K562 (cell line): ENCODE measurements at regions not wholly inside any gene's neighbourhood (a gene's known extent, or its start where the extent isn't known, plus 50 kb on each side); places are given as distances from the start of the nearest gene placed in this dataset.

Experiments used
- ATAC-seq: fragments of 200-7000 bp; cut with Tn5 transposase; 3 replicates; pipeline ENCODE4 v1.9.1; 2020; ENCODE audit warnings: moderate library complexity
- BruUV-seq: library from RNA; stranded (reverse); fragments of 400-500 nt; replicated peaks from 2 replicates; lab custom pipeline; 2021; lab: Mats Ljungman, UMichigan
- CTCF ChIA-PET: fragments of 300-600 bp; formaldehyde crosslinking; extraction: SDS; loops from one replicate; lab custom pipeline; 2021; ENCODE audit warnings: low intra/inter-chr PET ratio; lab: Yijun Ruan, JAX
- POLR2A ChIA-PET: fragments of 300-600, 350-650 bp; sonication (Branson Sonifier 250); formaldehyde crosslinking; extraction: SDS; loops from one replicate; lab custom pipeline; 2021; ENCODE audit warnings: antibody characterized with exemption, inconsistent platforms; lab: Yijun Ruan, JAX
- DNase-seq, 4 experiments: peaks; one replicate each; pipeline versions ENCODE4 v3.0.0 to v3.0.0-alpha.2; 2011 to 2018; ENCODE audit warnings: low spot score in 3 of 4, mixed read lengths in 3 of 4; ENCODE audit errors: extremely low read depth in 1 of 4
- FAIRE-seq: peaks from 2 replicates; lab custom pipeline; 2011; peaks lifted over from hg19 to GRCh38; lab: Jason Lieb, UNC
- H2AFZ ChIP-seq: 2 replicates; pipeline ENCODE4 v1.6.0; 2011; ENCODE audit warnings: low read depth, low read length, control low read depth, inconsistent platforms
- H3K27ac ChIP-seq: fragments of 200-600 bp; 3 replicates; pipeline ENCODE4 v1.8.0; 2011; ENCODE audit warnings: low read depth, mild to moderate bottlenecking, control low read depth, inconsistent platforms, low read length, moderate library complexity, mixed read lengths; ENCODE audit errors: extremely low read depth
- H3K27me3 ChIP-seq, 2 experiments: fragments of 300-600 bp in 1 of 2; 2 replicates in 1 of 2; 3 replicates in 1 of 2; pipeline versions ENCODE4 v1.6.0 to v1.8.0; 2011; ENCODE audit warnings: inconsistent platforms in 2 of 2, low read length in 2 of 2, mild to moderate bottlenecking in 1 of 2, mixed read lengths in 1 of 2, moderate library complexity in 1 of 2; ENCODE audit not compliant: control insufficient read depth in 2 of 2, insufficient read depth in 2 of 2
- H3K36me3 ChIP-seq: fragments of 300-600 bp; 3 replicates; pipeline ENCODE4 v1.8.0; 2011; ENCODE audit warnings: mild to moderate bottlenecking, low read length, inconsistent platforms; ENCODE audit not compliant: control insufficient read depth, insufficient read depth
- H3K4me1 ChIP-seq, 2 experiments: fragments of 200-600 bp in 1 of 2; replicated peaks in 1 of 2; 2 replicates in 1 of 2; 3 replicates in 1 of 2; pipeline versions ENCODE4 v1.5.1 to v1.8.0; 2011; ENCODE audit warnings: inconsistent platforms in 2 of 2, low read length in 2 of 2, mild to moderate bottlenecking in 1 of 2, mixed read lengths in 1 of 2, moderate library complexity in 1 of 2; ENCODE audit not compliant: control insufficient read depth in 2 of 2, insufficient read depth in 2 of 2
- H3K4me2 ChIP-seq: 2 replicates; pipeline ENCODE4 v1.6.1; 2011; ENCODE audit warnings: low read length, control low read depth, inconsistent platforms, mixed read lengths; ENCODE audit not compliant: insufficient read depth
- H3K4me3 ChIP-seq: fragments of 200-600 bp; sonication (generic), shearing (Covaris generic); 2 replicates; pipeline ENCODE4 v1.5.1; 2016; ENCODE audit warnings: control low read depth, inconsistent platforms
- H3K79me2 ChIP-seq: fragments of 200-600 bp; 3 replicates; pipeline ENCODE4 v1.8.0; 2011; ENCODE audit warnings: low read length, inconsistent platforms; ENCODE audit not compliant: control insufficient read depth, insufficient read depth
- H3K9ac ChIP-seq, 2 experiments: 2 replicates each; pipeline versions ENCODE4 v1.6.0 to v1.6.1; 2011; ENCODE audit warnings: low read depth in 2 of 2, low read length in 2 of 2, control low read depth in 1 of 2, inconsistent platforms in 1 of 2, mild to moderate bottlenecking in 1 of 2, mixed read lengths in 1 of 2; ENCODE audit not compliant: insufficient read depth in 1 of 2
- H3K9me1 ChIP-seq: one replicate; pipeline ENCODE4 v1.6.0; 2011; ENCODE audit warnings: inconsistent platforms, mild to moderate bottlenecking, low read length, moderate library complexity; ENCODE audit not compliant: control insufficient read depth, insufficient read depth
- H3K9me3 ChIP-seq: replicated peaks from 2 replicates; pipeline ENCODE4 v1.5.1; 2011; ENCODE audit warnings: low read depth, low read length, inconsistent platforms; ENCODE audit not compliant: control insufficient read depth, insufficient read depth
- H4K20me1 ChIP-seq: replicated peaks from 2 replicates; pipeline ENCODE4 v1.6.1; 2011; ENCODE audit warnings: low read length, inconsistent platforms, mixed read lengths; ENCODE audit not compliant: control insufficient read depth, insufficient read depth
- CBX3 ChIP-seq, 2 experiments: IDR thresholded peaks; 1 replicate in 1 of 2; 2 replicates in 1 of 2; pipeline ENCODE4 v1.6.1; 2012; ENCODE audit warnings: inconsistent platforms in 2 of 2, low read length in 2 of 2, borderline replicate concordance in 1 of 2, control low read depth in 1 of 2
- ELF2 ChIP-seq: fragments of 250-450 bp; sonication (Bioruptor Pico); IDR thresholded peaks from 2 replicates; pipeline ENCODE4 v1.5.0; 2021; ENCODE audit warnings: mild to moderate bottlenecking
- FOXJ2 ChIP-seq: fragments of 200-800 bp; sonication (Bioruptor generic); IDR thresholded peaks from 2 replicates; pipeline ENCODE4 v1.6.1; 2016; ENCODE audit warnings: missing genetic modification characterization, missing compliant biosample characterization
- FOXM1 ChIP-seq, 2 experiments: fragments of 450-650 bp in 1 of 2; sonication (generic) in 1 of 2; formaldehyde crosslinking in 1 of 2; IDR thresholded peaks; 2 replicates each; pipeline versions ENCODE4 v1.6.1 to v1.9.0; 2017 to 2022; ENCODE audit warnings: low read depth in 2 of 2, mild to moderate bottlenecking in 2 of 2, missing genetic modification reagents in 1 of 2, moderate library complexity in 1 of 2
- HDAC1 ChIP-seq, 2 experiments: fragments of 450-650 bp; IDR thresholded peaks; 2 replicates each; pipeline ENCODE4 v1.6.1; 2016 to 2017; ENCODE audit warnings: inconsistent platforms in 1 of 2, mild to moderate bottlenecking in 1 of 2, moderate library complexity in 1 of 2
- KAT8 ChIP-seq: fragments of 450-650 bp; IDR thresholded peaks from 2 replicates; pipeline ENCODE4 v1.6.1; 2016; ENCODE audit warnings: low read depth, mild to moderate bottlenecking
- KDM5B ChIP-seq: fragments of 200-600 bp; sonication (generic); IDR thresholded peaks from 2 replicates; pipeline ENCODE4 v1.6.1; 2012; ENCODE audit warnings: low read depth, mild to moderate bottlenecking, moderate library complexity, low read length, control low read depth, inconsistent platforms; ENCODE audit not compliant: insufficient replicate concordance
- SPI1 ChIP-seq: IDR thresholded peaks from 2 replicates; pipeline ENCODE4 v1.6.1; 2011; ENCODE audit warnings: low read depth, low read length, control low read depth, borderline replicate concordance
- TBP ChIP-seq: optimal IDR thresholded peaks from 2 replicates; pipeline ENCODE3; 2011; ENCODE audit warnings: low read depth, low read length, improper control_type of control experiment
- ZBED1 ChIP-seq: IDR thresholded peaks from 2 replicates; pipeline ENCODE4 v1.6.1; 2014
- ZNF76 ChIP-seq: fragments of 250-450 bp; sonication (Bioruptor Pico); IDR thresholded peaks from 2 replicates; pipeline ENCODE4 v1.4.0; 2020; ENCODE audit warnings: mild to moderate bottlenecking, moderate library complexity, borderline replicate concordance
- WGBS: fragments of 100-300 bp; shearing (Covaris generic); methylation state at CpG from one replicate; pipeline ENCODE4 v1.1.6; 2016; ENCODE audit warnings: low coverage, mixed read lengths; ENCODE audit not compliant: insufficient coverage; ENCODE audit errors: missing lambda C conversion rate; 5-methylcytosine and 5-hydroxymethylcytosine counted together
- in situ Hi-C: fragments of 300-500 bp; cut with MboI; formaldehyde crosslinking; loops from 4 replicates; pipeline ENCODE4 v1.15.0; 2018; ENCODE audit warnings: inconsistent platforms, mixed read lengths
- intact Hi-C: fragments of 100-400 bp; cut with micrococcal nuclease; formaldehyde crosslinking; loops from 2 replicates; pipeline ENCODE4 v1.14.2; 2022
- TF ChIP-seq, protein P1 (sequence below): sonication (generic); formaldehyde crosslinking; IDR thresholded peaks from 2 replicates; pipeline ENCODE4 v1.8.0; 2022; ENCODE audit warnings: missing genetic modification reagents, mild to moderate bottlenecking, borderline replicate concordance
- TF ChIP-seq, protein P2 (sequence below): fragments of 250-450 bp; sonication (Bioruptor Pico); IDR thresholded peaks from 2 replicates; pipeline ENCODE4 v1.9.0; 2021; ENCODE audit warnings: mild to moderate bottlenecking, inconsistent platforms

DNA sequence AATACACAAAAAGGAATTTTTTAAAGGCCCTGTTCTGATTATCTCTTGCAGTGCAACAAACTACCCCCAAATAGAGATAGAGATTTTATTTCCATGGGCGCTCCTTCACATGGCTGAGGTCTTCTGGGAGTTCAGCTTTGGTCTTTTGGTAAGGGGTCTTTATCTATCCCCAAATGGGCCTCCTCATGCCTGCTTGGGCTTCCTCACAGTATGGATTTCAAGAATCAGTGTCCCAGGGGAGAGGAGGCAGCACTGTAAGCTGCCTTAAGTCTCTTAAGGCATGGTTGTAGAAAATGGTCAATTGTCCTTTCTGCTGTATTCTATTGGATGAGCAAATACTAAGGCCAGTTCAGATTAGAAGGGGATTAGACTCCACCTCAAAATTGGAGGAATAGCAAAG, 966.2 kb downstream of the TYW1 start:
- Histone ChIP-seq H2AFZ (no peak overlapping the region), H3K9ac (no peak overlapping the region), H3K36me3 (no peaks in the 10 kb centered on the region), H3K4me2 (no peak overlapping the region), H3K27ac (no peak overlapping the region), H3K79me2 (no peaks in the 10 kb centered on the region)
- CTCF ChIA-PET, result no interaction called here
- 0% methylated on average over 1 of the region's 1 CpG for WGBS
- in situ Hi-C loops, result no loop called here
- DNase-seq, result no peak
- POLR2A ChIA-PET, result no interaction called here
- TF ChIP-seq ELF2 (CRISPR knock-in tag), result no peak
- TF ChIP-seq TBP, result no peak
- TF ChIP-seq FOXJ2 (tag), result no peak
- TF ChIP-seq, protein P1, sequence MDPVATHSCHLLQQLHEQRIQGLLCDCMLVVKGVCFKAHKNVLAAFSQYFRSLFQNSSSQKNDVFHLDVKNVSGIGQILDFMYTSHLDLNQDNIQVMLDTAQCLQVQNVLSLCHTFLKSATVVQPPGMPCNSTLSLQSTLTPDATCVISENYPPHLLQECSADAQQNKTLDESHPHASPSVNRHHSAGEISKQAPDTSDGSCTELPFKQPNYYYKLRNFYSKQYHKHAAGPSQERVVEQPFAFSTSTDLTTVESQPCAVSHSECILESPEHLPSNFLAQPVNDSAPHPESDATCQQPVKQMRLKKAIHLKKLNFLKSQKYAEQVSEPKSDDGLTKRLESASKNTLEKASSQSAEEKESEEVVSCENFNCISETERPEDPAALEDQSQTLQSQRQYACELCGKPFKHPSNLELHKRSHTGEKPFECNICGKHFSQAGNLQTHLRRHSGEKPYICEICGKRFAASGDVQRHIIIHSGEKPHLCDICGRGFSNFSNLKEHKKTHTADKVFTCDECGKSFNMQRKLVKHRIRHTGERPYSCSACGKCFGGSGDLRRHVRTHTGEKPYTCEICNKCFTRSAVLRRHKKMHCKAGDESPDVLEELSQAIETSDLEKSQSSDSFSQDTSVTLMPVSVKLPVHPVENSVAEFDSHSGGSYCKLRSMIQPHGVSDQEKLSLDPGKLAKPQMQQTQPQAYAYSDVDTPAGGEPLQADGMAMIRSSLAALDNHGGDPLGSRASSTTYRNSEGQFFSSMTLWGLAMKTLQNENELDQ (CRISPR knock-in tag), result no peak
- TF ChIP-seq KAT8, result no peak
- no peak for TF ChIP-seq ZBED1
- TF ChIP-seq FOXM1 (IDR thresholded peaks at IDR 0.05; ENCODE audit: low read depth), result no peak
- no peak for TF ChIP-seq FOXM1 (CRISPR knock-in tag; IDR thresholded peaks at IDR 0.05; ENCODE audit: low read depth)
- TF ChIP-seq KDM5B, result no peak
- TF ChIP-seq CBX3 (IDR thresholded peaks at IDR 0.05; ENCODE audit: borderline replicate concordance in 1 of 2, low read length in 2 of 2), result no peak
- TF ChIP-seq, protein P2, sequence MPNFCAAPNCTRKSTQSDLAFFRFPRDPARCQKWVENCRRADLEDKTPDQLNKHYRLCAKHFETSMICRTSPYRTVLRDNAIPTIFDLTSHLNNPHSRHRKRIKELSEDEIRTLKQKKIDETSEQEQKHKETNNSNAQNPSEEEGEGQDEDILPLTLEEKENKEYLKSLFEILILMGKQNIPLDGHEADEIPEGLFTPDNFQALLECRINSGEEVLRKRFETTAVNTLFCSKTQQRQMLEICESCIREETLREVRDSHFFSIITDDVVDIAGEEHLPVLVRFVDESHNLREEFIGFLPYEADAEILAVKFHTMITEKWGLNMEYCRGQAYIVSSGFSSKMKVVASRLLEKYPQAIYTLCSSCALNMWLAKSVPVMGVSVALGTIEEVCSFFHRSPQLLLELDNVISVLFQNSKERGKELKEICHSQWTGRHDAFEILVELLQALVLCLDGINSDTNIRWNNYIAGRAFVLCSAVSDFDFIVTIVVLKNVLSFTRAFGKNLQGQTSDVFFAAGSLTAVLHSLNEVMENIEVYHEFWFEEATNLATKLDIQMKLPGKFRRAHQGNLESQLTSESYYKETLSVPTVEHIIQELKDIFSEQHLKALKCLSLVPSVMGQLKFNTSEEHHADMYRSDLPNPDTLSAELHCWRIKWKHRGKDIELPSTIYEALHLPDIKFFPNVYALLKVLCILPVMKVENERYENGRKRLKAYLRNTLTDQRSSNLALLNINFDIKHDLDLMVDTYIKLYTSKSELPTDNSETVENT (CRISPR knock-in tag), result no peak
- TF ChIP-seq HDAC1 (IDR thresholded peaks at IDR 0.05), result no peak
- TF ChIP-seq ZNF76 (CRISPR knock-in tag), result no peak
- no peak for TF ChIP-seq SPI1
- TF ChIP-seq, all 486 proteins: peak for 0
- Histone ChIP-seq H3K4me3 (no peak overlapping the region), H4K20me1 (no peaks in the 10 kb centered on the region), H3K27me3 (no peaks in the 10 kb centered on the region; a peak in 1 of 5 replicates), H3K9me1 (no peaks in the 10 kb centered on the region), H3K4me1 (no peaks in the 10 kb centered on the region), H3K9me3 (no peaks in the 10 kb centered on the region)
- ATAC-seq (no peak), FAIRE-seq (no peak)
- intact Hi-C loops, result no loop called here
- BruUV-seq, result no TSS peak
